ENCODE measurements at regions not wholly inside any gene's neighbourhood (a gene's known extent, or its start where the extent isn't known, plus 50 kb on each side); places are given as distances from the start of the nearest gene placed in this dataset.

DNA sequence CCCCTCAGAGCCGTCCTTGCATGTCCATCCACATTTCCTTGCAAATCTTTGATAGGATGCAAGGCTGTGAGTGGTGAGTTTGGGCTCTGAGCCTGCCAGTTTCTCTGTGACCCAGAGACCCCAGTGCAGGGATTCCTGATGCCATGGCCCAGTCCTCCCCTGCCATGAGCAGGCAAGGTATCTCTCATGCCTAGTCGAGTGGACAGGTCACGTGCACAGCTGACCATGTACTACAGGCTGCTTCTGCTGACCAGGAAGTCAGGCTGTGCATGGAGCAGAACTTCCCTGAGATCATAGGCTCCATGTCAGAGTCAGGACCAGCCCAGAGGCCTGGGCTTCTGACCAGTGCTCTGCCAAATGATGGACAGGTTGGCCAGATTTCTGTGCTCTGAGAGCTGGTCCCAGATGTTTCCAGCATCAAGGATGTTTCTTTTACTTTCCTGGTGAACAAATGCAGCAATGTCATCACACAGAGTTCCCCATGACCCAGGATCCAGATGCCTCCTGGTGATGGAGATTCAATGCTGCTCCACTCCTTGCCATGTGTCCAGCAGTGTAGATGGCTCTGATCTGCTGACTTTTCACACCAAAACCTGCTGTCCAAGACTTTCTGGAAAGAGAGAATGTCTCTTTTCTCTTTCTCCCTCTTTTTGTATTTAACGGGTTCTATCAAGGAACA, 321.6 kb upstream of the HS6ST1 start:
- H3K9me3 ChIP-seq (replicated peaks; ENCODE audit: control insufficient read depth, insufficient read depth, low read length): no peaks in the 10 kb centered on the region
- no peaks in the 10 kb centered on the region for H3K4me1 ChIP-seq (ENCODE audit: control insufficient read depth, extremely low read depth, insufficient read depth, low read length)
- no peaks in the 10 kb centered on the region for H3K36me3 ChIP-seq (ENCODE audit: control insufficient read depth in 2 of 2, extremely low read depth in 1 of 2, insufficient read depth in 2 of 2, low read length in 2 of 2)
- H2AFZ ChIP-seq (ENCODE audit: low read depth, low read length): no peak overlapping the region
- no TSS peak for BruUV-seq (replicated peaks)
- DNase-seq (ENCODE audit: low read depth, low spot score) (no peak), FAIRE-seq (no peak)
- H3K27ac ChIP-seq (ENCODE audit: insufficient read depth, low read depth, low read length): no peak overlapping the region
- ChIA-PET CTCF (no interaction called here), POLR2A (no interaction called here)
- intact Hi-C loops (cut with micrococcal nuclease): no loop called here
- H3K79me2 ChIP-seq (ENCODE audit: control insufficient read depth, insufficient read depth, low read length): no peaks in the 10 kb centered on the region
- dilution Hi-C loops (cut with MboI; ENCODE audit: extremely low pct_ligation_motif_present, low sequenced_read_pairs): no loop called here
- no peaks in the 10 kb centered on the region for H3K9me1 ChIP-seq (replicated peaks; ENCODE audit: control insufficient read depth, extremely low read depth, insufficient read depth, low read length)
- no peak overlapping the region for H3K4me2 ChIP-seq (ENCODE audit: insufficient read depth, low read length)
- H3K9ac ChIP-seq (replicated peaks; ENCODE audit: extremely low read depth, insufficient read depth, low read length): no peak overlapping the region
- TF ChIP-seq JUN (IDR thresholded peaks at IDR 0.05; ENCODE audit: borderline replicate concordance, insufficient read depth, insufficient read length, low read depth): no peak
- no peak for TF ChIP-seq POLR2AphosphoS5 (IDR thresholded peaks at IDR 0.05; ENCODE audit: insufficient read depth, low read depth, low read length)
- TF ChIP-seq POLR2A (IDR thresholded peaks at IDR 0.05; ENCODE audit: low read depth, low read length): no peak
- no peak for TF ChIP-seq GATA2 (IDR thresholded peaks at IDR 0.05; ENCODE audit: insufficient read depth, insufficient read length, low read depth, low read length)
- no peak for TF ChIP-seq EZH2 (IDR thresholded peaks at IDR 0.05; ENCODE audit: borderline replicate concordance, low read depth, low read length, severe bottlenecking)
- no peak for TF ChIP-seq MAX (IDR thresholded peaks at IDR 0.05; ENCODE audit: insufficient read depth, insufficient read length)
- TF ChIP-seq CTCF (IDR thresholded peaks at IDR 0.05; ENCODE audit: extremely low read depth in 1 of 2, insufficient read depth in 1 of 2, low read depth in 1 of 2, low read length in 2 of 2): no peak
- no peak for TF ChIP-seq MYC (IDR thresholded peaks at IDR 0.05; ENCODE audit: low read depth, low read length)
- TF ChIP-seq FOS (IDR thresholded peaks at IDR 0.05; ENCODE audit: borderline replicate concordance, insufficient read depth, low read length): no peak
- H4K20me1 ChIP-seq (replicated peaks; ENCODE audit: control insufficient read depth, extremely low read depth, insufficient read depth, low read length): no peaks in the 10 kb centered on the region
- no peak overlapping the region for H3K4me3 ChIP-seq (replicated peaks in 1 of 3; ENCODE audit: insufficient read depth in 1 of 3, low read depth in 1 of 3, low read length in 3 of 3)
- H3K27me3 ChIP-seq (ENCODE audit: control insufficient read depth in 2 of 2, insufficient read depth in 2 of 2, low read length in 2 of 2): no peaks in the 10 kb centered on the region
